Stimulated activated CD8-positive, alpha-beta memory T cell treated with anti-CD3 and anti-CD28 coated beads, Interleukin-2, amount 100 ng/mL, for 48 hours (primary cell): ENCODE measurements at regions not wholly inside any gene's neighbourhood (a gene's known extent, or its start where the extent isn't known, plus 50 kb on each side); places are given as distances from the start of the nearest gene placed in this dataset.
"Not testable (repeated sequence)": the region's sequence is repeated elsewhere in the genome, so short reads cannot be mapped to it uniquely, and the experiment has no call there.

Experiments used
- DNase-seq, 2 donors: peaks; one replicate each; pipeline ENCODE4 v3.0.0-alpha.2; 2020; ENCODE audit warnings: low read depth in 2 of 2

GRCh38 chr1:184183919-184184318, 132.4 kb downstream of the TSEN15 start:
- DNase-seq: no peak

GRCh38 chr1:184184614-184185013, 133.1 kb downstream of the TSEN15 start:
- not testable (repeated sequence) for DNase-seq

- no peak for DNase-seq
Measured at GRCh38 chr1:184185347-184185746, 133.8 kb downstream of the TSEN15 start.

GRCh38 chr1:184186167-184186566, 134.6 kb downstream of the TSEN15 start:
- DNase-seq: no peak

- no peak for DNase-seq
Measured at GRCh38 chr1:184187097-184187496, 135.6 kb downstream of the TSEN15 start.

GRCh38 chr1:184188037-184188436, 136.5 kb downstream of the TSEN15 start:
- no peak for DNase-seq

GRCh38 chr1:184189361-184189760, 137.8 kb downstream of the TSEN15 start:
- DNase-seq: no peak

- no peak for DNase-seq
Measured at GRCh38 chr1:184190616-184191015, 139.1 kb downstream of the TSEN15 start.

GRCh38 chr1:184191181-184191621, 139.7 kb downstream of the TSEN15 start:
- DNase-seq: no peak

GRCh38 chr1:184192796-184193195, 141.3 kb downstream of the TSEN15 start:
- no peak for DNase-seq

GRCh38 chr1:184193451-184193850, 141.9 kb downstream of the TSEN15 start:
- no peak for DNase-seq

- no peak for DNase-seq
Measured at GRCh38 chr1:184194236-184194635, 142.7 kb downstream of the TSEN15 start.

GRCh38 chr1:184195722-184196121, 144.2 kb downstream of the TSEN15 start:
- not testable (repeated sequence) for DNase-seq

- DNase-seq: no peak
Measured at GRCh38 chr1:184197831-184198230, 146.3 kb downstream of the TSEN15 start.

GRCh38 chr1:184199036-184199435, 147.5 kb downstream of the TSEN15 start:
- DNase-seq: no peak

GRCh38 chr1:184199438-184200085, 148.0 kb downstream of the TSEN15 start:
- no peak for DNase-seq

- no peak for DNase-seq
Measured at GRCh38 chr1:184208622-184209021, 157.1 kb downstream of the TSEN15 start.

- DNase-seq: no peak
Measured at GRCh38 chr1:184210031-184210430, 158.5 kb downstream of the TSEN15 start.

- DNase-seq: no peak
Measured at GRCh38 chr1:184210862-184211261, 159.3 kb downstream of the TSEN15 start.

GRCh38 chr1:184212649-184213314, 161.3 kb downstream of the TSEN15 start:
- no peak for DNase-seq

GRCh38 chr1:184214128-184214527, 162.6 kb downstream of the TSEN15 start:
- no peak for DNase-seq

GRCh38 chr1:184215274-184215925, 163.9 kb downstream of the TSEN15 start:
- no peak for DNase-seq
